DOHH2 (cell line): ENCODE measurements at regions not wholly inside any gene's neighbourhood (a gene's known extent, or its start where the extent isn't known, plus 50 kb on each side); places are given as distances from the start of the nearest gene placed in this dataset.

Experiments used
- EZH2phosphoT487 ChIP-seq: fragments of 200-600 bp; sonication (generic); IDR thresholded peaks from 2 replicates; pipeline ENCODE4 v1.6.1; 2017; ENCODE audit warnings: borderline replicate concordance, mild to moderate bottlenecking, antibody characterized with exemption, low read length, moderate library complexity, mixed read lengths
- TF ChIP-seq, protein P1 (sequence below): fragments of 200-600 bp; sonication (generic); IDR thresholded peaks from one replicate; pipeline ENCODE4 v1.5.1; 2014; ENCODE audit warnings: antibody characterized with exemption, mild to moderate bottlenecking, low read depth, low read length; ENCODE audit not compliant: poor library complexity, severe bottlenecking

DNA sequence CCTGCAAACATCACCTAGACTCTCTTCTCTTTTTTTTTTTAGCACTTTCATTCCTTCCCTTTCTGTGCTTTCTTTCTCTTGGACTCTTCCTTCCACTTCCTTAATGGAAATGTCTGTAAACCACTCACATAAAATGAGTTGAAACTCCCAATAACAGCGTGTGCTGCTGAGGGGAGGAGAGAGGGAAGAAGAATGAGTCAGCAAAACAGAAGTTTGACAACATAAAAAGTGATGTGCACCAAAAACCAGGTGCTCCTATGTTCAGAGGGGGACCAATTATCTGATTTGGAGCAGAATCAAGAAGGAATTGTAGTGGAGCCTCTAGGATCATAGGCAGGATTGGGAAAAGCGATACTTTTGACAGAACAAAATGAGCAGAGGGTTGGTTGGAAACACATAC is 712.1 kb upstream of the IGFBP3 start:
- TF ChIP-seq, protein P1, sequence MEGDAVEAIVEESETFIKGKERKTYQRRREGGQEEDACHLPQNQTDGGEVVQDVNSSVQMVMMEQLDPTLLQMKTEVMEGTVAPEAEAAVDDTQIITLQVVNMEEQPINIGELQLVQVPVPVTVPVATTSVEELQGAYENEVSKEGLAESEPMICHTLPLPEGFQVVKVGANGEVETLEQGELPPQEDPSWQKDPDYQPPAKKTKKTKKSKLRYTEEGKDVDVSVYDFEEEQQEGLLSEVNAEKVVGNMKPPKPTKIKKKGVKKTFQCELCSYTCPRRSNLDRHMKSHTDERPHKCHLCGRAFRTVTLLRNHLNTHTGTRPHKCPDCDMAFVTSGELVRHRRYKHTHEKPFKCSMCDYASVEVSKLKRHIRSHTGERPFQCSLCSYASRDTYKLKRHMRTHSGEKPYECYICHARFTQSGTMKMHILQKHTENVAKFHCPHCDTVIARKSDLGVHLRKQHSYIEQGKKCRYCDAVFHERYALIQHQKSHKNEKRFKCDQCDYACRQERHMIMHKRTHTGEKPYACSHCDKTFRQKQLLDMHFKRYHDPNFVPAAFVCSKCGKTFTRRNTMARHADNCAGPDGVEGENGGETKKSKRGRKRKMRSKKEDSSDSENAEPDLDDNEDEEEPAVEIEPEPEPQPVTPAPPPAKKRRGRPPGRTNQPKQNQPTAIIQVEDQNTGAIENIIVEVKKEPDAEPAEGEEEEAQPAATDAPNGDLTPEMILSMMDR: no peak
- TF ChIP-seq EZH2phosphoT487: no peak
